Activated CD4-positive, alpha-beta memory T cell treated with anti-CD3 and anti-CD28 coated beads for 36 hours (primary cell): ENCODE measurements at regions not wholly inside any gene's neighbourhood (a gene's known extent, or its start where the extent isn't known, plus 50 kb on each side); places are given as distances from the start of the nearest gene placed in this dataset.

Experiments
- CTCF ChIA-PET: fragments of 350-600 bp; sonication (Branson Sonifier 250); formaldehyde crosslinking; loops from one replicate; lab custom pipeline; 2021; ENCODE audit warnings: antibody characterized with exemption, inconsistent platforms; lab: Charles Lee
- POLR2A ChIA-PET: fragments of 350-600 bp; sonication (Branson Sonifier 250); formaldehyde crosslinking; loops from one replicate; lab custom pipeline; 2021; ENCODE audit warnings: antibody characterized with exemption; lab: Charles Lee
- DNase-seq: peaks from one replicate; pipeline ENCODE4 v3.0.0-alpha.2; 2020
- H3K27ac Mint-ChIP-seq: one replicate; pipeline ENCODE4 v1.8.0; 2021; ENCODE audit warnings: mixed read lengths
- H3K27me3 Mint-ChIP-seq: one replicate; pipeline ENCODE4 v1.8.0; 2021; ENCODE audit warnings: mixed read lengths
- H3K36me3 Mint-ChIP-seq: one replicate; pipeline ENCODE4 v1.8.0; 2021; ENCODE audit warnings: mixed read lengths
- H3K4me1 Mint-ChIP-seq: one replicate; pipeline ENCODE4 v1.8.0; 2021; ENCODE audit warnings: low read depth, mixed read lengths
- H3K4me3 Mint-ChIP-seq: one replicate; pipeline ENCODE4 v1.8.0; 2021; ENCODE audit warnings: mild to moderate bottlenecking, mixed read lengths
- H3K9me3 Mint-ChIP-seq: one replicate; pipeline ENCODE4 v1.8.0; 2021; ENCODE audit warnings: mixed read lengths
- intact Hi-C: fragments of 100-400 bp; cut with micrococcal nuclease; formaldehyde crosslinking; loops from one replicate; pipeline ENCODE4 v1.15.1; 2023

GRCh38 chr10:21212912-21213311 lies 312.6 kb downstream of the SKIDA1 start:
- Mint-ChIP-seq H3K4me3 (no peak overlapping the region), H3K27ac (no peak overlapping the region), H3K4me1 (no peaks in the 10 kb centered on the region), H3K36me3 (no peaks in the 10 kb centered on the region), H3K27me3 (no peaks in the 10 kb centered on the region), H3K9me3 (no peaks in the 10 kb centered on the region)
- POLR2A ChIA-PET, result no interaction called here
- intact Hi-C loops, result no loop called here
- no peak for DNase-seq
- CTCF ChIA-PET, result no interaction called here

- Mint-ChIP-seq H3K4me3 (no peak overlapping the region), H3K36me3 (peaks cover 1% of the 10 kb centered on the region), H3K27ac (no peak overlapping the region), H3K9me3 (no peaks in the 10 kb centered on the region), H3K4me1 (no peaks in the 10 kb centered on the region), H3K27me3 (no peaks in the 10 kb centered on the region)
- CTCF ChIA-PET, result no interaction called here
- POLR2A ChIA-PET, result no interaction called here
- no peak for DNase-seq
- intact Hi-C loops, result no loop called here
Measured at GRCh38 chr10:21212348-21212747, 313.1 kb downstream of the SKIDA1 start.

GRCh38 chr10:21209495-21209894 lies 312.4 kb upstream of the NEBL start:
- Mint-ChIP-seq H3K36me3 (peaks cover 1% of the 10 kb centered on the region), H3K27ac (no peak overlapping the region), H3K4me3 (no peak overlapping the region), H3K4me1 (no peaks in the 10 kb centered on the region), H3K27me3 (peaks cover 2% of the 10 kb centered on the region), H3K9me3 (no peaks in the 10 kb centered on the region)
- ChIA-PET CTCF (no interaction called here), POLR2A (no interaction called here)
- no peak for DNase-seq
- intact Hi-C loops, result no loop called here

- H3K4me3 Mint-ChIP-seq, result no peak overlapping the region
- H3K27ac Mint-ChIP-seq, result no peak overlapping the region
- POLR2A ChIA-PET, result no interaction called here
- DNase-seq, result no peak
- H3K27me3 Mint-ChIP-seq, result peaks cover 2% of the 10 kb centered on the region
- H3K9me3 Mint-ChIP-seq, result no peaks in the 10 kb centered on the region
- intact Hi-C loops, result no loop called here
- CTCF ChIA-PET, result no interaction called here
- peaks cover 1% of the 10 kb centered on the region for H3K36me3 Mint-ChIP-seq
- no peaks in the 10 kb centered on the region for H3K4me1 Mint-ChIP-seq
Measured at GRCh38 chr10:21208666-21209316, 311.7 kb upstream of the NEBL start.

GRCh38 chr10:21207852-21208646 lies 310.9 kb upstream of the NEBL start:
- H3K27me3 Mint-ChIP-seq, result peaks cover 4% of the 10 kb centered on the region
- H3K9me3 Mint-ChIP-seq, result no peaks in the 10 kb centered on the region
- DNase-seq, result no peak
- no peak overlapping the region for H3K4me3 Mint-ChIP-seq
- peaks cover 1% of the 10 kb centered on the region for H3K36me3 Mint-ChIP-seq
- H3K27ac Mint-ChIP-seq, result no peak overlapping the region
- intact Hi-C loops, result no loop called here
- POLR2A ChIA-PET, result no interaction called here
- H3K4me1 Mint-ChIP-seq, result no peaks in the 10 kb centered on the region
- CTCF ChIA-PET, result no interaction called here

GRCh38 chr10:21205328-21205727 lies 308.2 kb upstream of the NEBL start:
- CTCF ChIA-PET, result no interaction called here
- POLR2A ChIA-PET, result no interaction called here
- no peak for DNase-seq
- Mint-ChIP-seq H3K27me3 (peaks cover 4% of the 10 kb centered on the region), H3K4me3 (no peak overlapping the region), H3K9me3 (no peaks in the 10 kb centered on the region), H3K36me3 (peaks cover 1% of the 10 kb centered on the region), H3K27ac (no peak overlapping the region), H3K4me1 (no peaks in the 10 kb centered on the region)
- intact Hi-C loops, result no loop called here

- ChIA-PET CTCF (no interaction called here), POLR2A (no interaction called here)
- no peak overlapping the region for H3K4me3 Mint-ChIP-seq
- no peak overlapping the region for H3K27ac Mint-ChIP-seq
- peaks cover 1% of the 10 kb centered on the region for H3K36me3 Mint-ChIP-seq
- no peak for DNase-seq
- peaks cover under 1% of the 10 kb centered on the region for H3K9me3 Mint-ChIP-seq
- H3K4me1 Mint-ChIP-seq, result no peaks in the 10 kb centered on the region
- peaks cover 4% of the 10 kb centered on the region for H3K27me3 Mint-ChIP-seq
- intact Hi-C loops, result no loop called here
Measured at GRCh38 chr10:21203473-21204107, 306.5 kb upstream of the NEBL start.

- Mint-ChIP-seq H3K4me3 (no peak overlapping the region), H3K27me3 (peaks cover 4% of the 10 kb centered on the region), H3K27ac (no peak overlapping the region), H3K4me1 (no peaks in the 10 kb centered on the region), H3K36me3 (peaks cover 1% of the 10 kb centered on the region), H3K9me3 (peaks cover 7% of the 10 kb centered on the region)
- CTCF ChIA-PET, result no interaction called here
- POLR2A ChIA-PET, result no interaction called here
- intact Hi-C loops, result no loop called here
- no peak for DNase-seq
Measured at GRCh38 chr10:21202776-21203462, 305.8 kb upstream of the NEBL start.

- Mint-ChIP-seq H3K9me3 (peaks cover 14% of the 10 kb centered on the region), H3K27me3 (peaks cover 2% of the 10 kb centered on the region), H3K4me3 (no peak overlapping the region), H3K27ac (no peak overlapping the region), H3K36me3 (no peaks in the 10 kb centered on the region), H3K4me1 (no peaks in the 10 kb centered on the region)
- DNase-seq, result no peak
- intact Hi-C loops, result no loop called here
- POLR2A ChIA-PET, result no interaction called here
- CTCF ChIA-PET, result no interaction called here
Measured at GRCh38 chr10:21199501-21199900, 302.4 kb upstream of the NEBL start.

GRCh38 chr10:21197838-21198237 lies 300.7 kb upstream of the NEBL start:
- no peak overlapping the region for H3K4me3 Mint-ChIP-seq
- intact Hi-C loops, result no loop called here
- peaks cover 14% of the 10 kb centered on the region for H3K9me3 Mint-ChIP-seq
- DNase-seq, result no peak
- POLR2A ChIA-PET, result no interaction called here
- no peak overlapping the region for H3K27ac Mint-ChIP-seq
- H3K27me3 Mint-ChIP-seq, result no peaks in the 10 kb centered on the region
- no peaks in the 10 kb centered on the region for H3K36me3 Mint-ChIP-seq
- CTCF ChIA-PET, result no interaction called here
- no peaks in the 10 kb centered on the region for H3K4me1 Mint-ChIP-seq

GRCh38 chr10:21196822-21197395 lies 299.8 kb upstream of the NEBL start:
- POLR2A ChIA-PET, result no interaction called here
- H3K36me3 Mint-ChIP-seq, result no peaks in the 10 kb centered on the region
- CTCF ChIA-PET, result no interaction called here

GRCh38 chr10:21195252-21195651 lies 298.1 kb upstream of the NEBL start:
- H3K9me3 Mint-ChIP-seq, result peaks cover 14% of the 10 kb centered on the region
- intact Hi-C loops, result no loop called here
- H3K27ac Mint-ChIP-seq, result no peak overlapping the region
- no peak for DNase-seq
- ChIA-PET CTCF (no interaction called here), POLR2A (no interaction called here)
- no peak overlapping the region for H3K4me3 Mint-ChIP-seq
- H3K27me3 Mint-ChIP-seq, result no peaks in the 10 kb centered on the region
- H3K4me1 Mint-ChIP-seq, result no peaks in the 10 kb centered on the region
- no peaks in the 10 kb centered on the region for H3K36me3 Mint-ChIP-seq

More at GRCh38 chr10:21196822-21197395, 299.8 kb upstream of the NEBL start:
- no peaks in the 10 kb centered on the region for H3K4me1 Mint-ChIP-seq
- peaks cover 14% of the 10 kb centered on the region for H3K9me3 Mint-ChIP-seq
- no peak for DNase-seq
- no peaks in the 10 kb centered on the region for H3K27me3 Mint-ChIP-seq
- no peak overlapping the region for H3K27ac Mint-ChIP-seq
- intact Hi-C loops, result no loop called here
- no peak overlapping the region for H3K4me3 Mint-ChIP-seq
